Esophagus muscularis mucosa (tissue), 4 donors: ENCODE measurements at regions not wholly inside any gene's neighbourhood (a gene's known extent, or its start where the extent isn't known, plus 50 kb on each side); places are given as distances from the start of the nearest gene placed in this dataset.

Experiments used
- EP300 ChIP-seq: sonication (generic); formaldehyde crosslinking; IDR thresholded peaks from one replicate; pipeline ENCODE4 v1.6.1; 2017; ENCODE audit warnings: antibody characterized with exemption
- POLR2A ChIP-seq: fragments of 450-650 bp; IDR thresholded peaks from one replicate; pipeline ENCODE4 v1.6.1; 2017; ENCODE audit warnings: antibody characterized with exemption, moderate library complexity, mild to moderate bottlenecking, low read depth
- POLR2AphosphoS5 ChIP-seq, 2 donors: sonication (generic); formaldehyde crosslinking; IDR thresholded peaks; one replicate each; pipeline ENCODE4 v1.6.1; 2017; ENCODE audit warnings: antibody characterized with exemption in 2 of 2
- TF ChIP-seq, protein P1 (sequence below), 3 experiments: fragments of 200-600 bp in 2 of 3; fragments of 450-650 bp in 1 of 3; sonication (generic) in 2 of 3; IDR thresholded peaks; one replicate each; pipeline ENCODE4 v1.5.1; 2017 to 2019; ENCODE audit warnings: antibody characterized with exemption in 3 of 3, mild to moderate bottlenecking in 2 of 3, moderate library complexity in 1 of 3

DNA sequence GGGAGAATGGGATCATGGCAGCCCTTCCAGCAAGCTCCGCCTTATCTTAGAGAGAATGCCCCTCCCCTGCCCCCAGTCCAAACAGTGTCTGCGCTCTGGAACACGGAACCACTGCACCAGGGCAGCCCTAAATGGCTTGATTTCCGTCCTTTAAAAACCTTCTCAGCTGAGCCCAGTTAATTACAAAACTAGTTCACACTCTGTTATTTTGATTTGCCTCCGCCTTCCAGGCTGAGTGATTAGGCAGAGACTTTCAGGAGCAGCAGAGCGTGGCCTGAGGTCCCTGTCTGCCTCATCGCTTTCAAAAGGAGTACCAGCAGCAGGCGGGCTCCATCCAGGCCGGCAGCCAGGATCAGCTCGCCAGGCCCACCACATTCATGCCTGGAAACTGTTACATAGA, 313.0 kb downstream of the BRD1 start:
- TF ChIP-seq POLR2A (no peak), POLR2AphosphoS5 (IDR thresholded peaks at IDR 0.05) (no peak), EP300 (no peak)
- TF ChIP-seq, protein P1, sequence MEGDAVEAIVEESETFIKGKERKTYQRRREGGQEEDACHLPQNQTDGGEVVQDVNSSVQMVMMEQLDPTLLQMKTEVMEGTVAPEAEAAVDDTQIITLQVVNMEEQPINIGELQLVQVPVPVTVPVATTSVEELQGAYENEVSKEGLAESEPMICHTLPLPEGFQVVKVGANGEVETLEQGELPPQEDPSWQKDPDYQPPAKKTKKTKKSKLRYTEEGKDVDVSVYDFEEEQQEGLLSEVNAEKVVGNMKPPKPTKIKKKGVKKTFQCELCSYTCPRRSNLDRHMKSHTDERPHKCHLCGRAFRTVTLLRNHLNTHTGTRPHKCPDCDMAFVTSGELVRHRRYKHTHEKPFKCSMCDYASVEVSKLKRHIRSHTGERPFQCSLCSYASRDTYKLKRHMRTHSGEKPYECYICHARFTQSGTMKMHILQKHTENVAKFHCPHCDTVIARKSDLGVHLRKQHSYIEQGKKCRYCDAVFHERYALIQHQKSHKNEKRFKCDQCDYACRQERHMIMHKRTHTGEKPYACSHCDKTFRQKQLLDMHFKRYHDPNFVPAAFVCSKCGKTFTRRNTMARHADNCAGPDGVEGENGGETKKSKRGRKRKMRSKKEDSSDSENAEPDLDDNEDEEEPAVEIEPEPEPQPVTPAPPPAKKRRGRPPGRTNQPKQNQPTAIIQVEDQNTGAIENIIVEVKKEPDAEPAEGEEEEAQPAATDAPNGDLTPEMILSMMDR (IDR thresholded peaks at IDR 0.05): no peak
